ENCODE measurements at regions not wholly inside any gene's neighbourhood (a gene's known extent, or its start where the extent isn't known, plus 50 kb on each side); places are given as distances from the start of the nearest gene placed in this dataset.

GRCh38 chr7:42617806-42618457 is 293.9 kb downstream of the C7orf25 start:
- Histone ChIP-seq H3K27me3 (no peaks in the 10 kb centered on the region), H3K36me3 (no peaks in the 10 kb centered on the region), H3K27ac (peak overlapping the region in 1 of 4 donors; percentile 12), H3K9me3 (no peaks in the 10 kb centered on the region), H3K4me3 (no peak overlapping the region), H3K4me1 (peaks cover 0 to 27% (median 6%) of the 10 kb centered on the region in 3 donors)
- TF ChIP-seq EP300 (IDR thresholded peaks at IDR 0.05) (no peak), POLR2A (IDR thresholded peaks at IDR 0.05) (no peak), POLR2AphosphoS5 (IDR thresholded peaks at IDR 0.05) (no peak), CTCF (IDR thresholded peaks at IDR 0.05) (peak in 1 of 4 experiments; percentile 8)
- ATAC-seq = no peak
- WGBS, 2 donors (ENCODE audit: low coverage in 1 of 2) = 44 to 48% methylated on average over 6 to 7 of the region's 8 CpGs

GRCh38 chr7:42617071-42617765 is 294.7 kb downstream of the C7orf25 start:
- Histone ChIP-seq H3K4me3 (no peak overlapping the region), H3K36me3 (no peaks in the 10 kb centered on the region), H3K27me3 (no peaks in the 10 kb centered on the region), H3K9me3 (no peaks in the 10 kb centered on the region), H3K4me1 (peaks cover 0 to 29% (median 6%) of the 10 kb centered on the region in 3 donors), H3K27ac (peak overlapping the region in 1 of 4 donors; percentile 12)
- peak; percentile 31 for ATAC-seq
- TF ChIP-seq CTCF (IDR thresholded peaks at IDR 0.05) = peak in 1 of 4 experiments; percentile 8
- no peak for TF ChIP-seq POLR2A (IDR thresholded peaks at IDR 0.05)
- WGBS, 2 donors (ENCODE audit: low coverage in 1 of 2) = 46 to 49% methylated on average over 2 to 4 of the region's 6 CpGs

GRCh38 chr7:42614636-42615035 is 297.2 kb downstream of the C7orf25 start:
- Histone ChIP-seq H3K4me3 (no peak overlapping the region), H3K36me3 (no peaks in the 10 kb centered on the region), H3K27ac (no peak overlapping the region), H3K27me3 (no peaks in the 10 kb centered on the region), H3K4me1 (peaks cover 3 to 33% (median 14%) of the 10 kb centered on the region in 3 donors), H3K9me3 (no peaks in the 10 kb centered on the region)
- TF ChIP-seq POLR2A (IDR thresholded peaks at IDR 0.05) = no peak
- no peak for TF ChIP-seq POLR2AphosphoS5 (IDR thresholded peaks at IDR 0.05)
- no peak for TF ChIP-seq CTCF (IDR thresholded peaks at IDR 0.05)
- TF ChIP-seq EP300 (IDR thresholded peaks at IDR 0.05) = no peak
- 100% methylated on average over 1 to 4 of the region's 4 CpGs for WGBS, 2 donors (ENCODE audit: low coverage in 1 of 2)
- no peak for ATAC-seq

- TF ChIP-seq POLR2A (IDR thresholded peaks at IDR 0.05) = no peak
- TF ChIP-seq POLR2AphosphoS5 (IDR thresholded peaks at IDR 0.05) = peak; percentile 32
- no peaks in the 10 kb centered on the region for H3K27me3 ChIP-seq
- no peaks in the 10 kb centered on the region for H3K36me3 ChIP-seq
- no peak overlapping the region for H3K4me3 ChIP-seq
- ATAC-seq = no peak
- 7% methylated on average over 1 of the region's 1 CpG; no CpG with 5 or more reads in 1 of the 2 donors for WGBS, 2 donors (ENCODE audit: low coverage in 1 of 2)
- peaks cover 3 to 17% (median 8%) of the 10 kb centered on the region in 3 donors for H3K4me1 ChIP-seq
- H3K9me3 ChIP-seq = no peaks in the 10 kb centered on the region
- no peak overlapping the region for H3K27ac ChIP-seq
These were observed 299.9 kb downstream of the C7orf25 start for GRCh38 chr7:42611961-42612360.

GRCh38 chr7:42611289-42611928 is 300.5 kb downstream of the C7orf25 start:
- no peak overlapping the region for H3K4me3 ChIP-seq
- no peaks in the 10 kb centered on the region for H3K9me3 ChIP-seq
- no peaks in the 10 kb centered on the region for H3K36me3 ChIP-seq
- WGBS, 2 donors (ENCODE audit: low coverage in 1 of 2) = 75 to 77% methylated on average over 6 to 7 of the region's 7 CpGs
- no peaks in the 10 kb centered on the region for H3K27me3 ChIP-seq
- ATAC-seq = no peak
- TF ChIP-seq CTCF (IDR thresholded peaks at IDR 0.05) (no peak), EP300 (IDR thresholded peaks at IDR 0.05) (no peak), POLR2AphosphoS5 (IDR thresholded peaks at IDR 0.05) (no peak), POLR2A (IDR thresholded peaks at IDR 0.05) (no peak)
- H3K27ac ChIP-seq = no peak overlapping the region
- peaks cover 3 to 22% (median 13%) of the 10 kb centered on the region in 3 donors for H3K4me1 ChIP-seq

All from gastroesophageal sphincter (tissue), 4 donors.